Activated naive CD8-positive, alpha-beta T cell treated with anti-CD3 and anti-CD28 coated beads, Interleukin-2, amount 50 U/mL, for 24 hours (primary cell): ENCODE measurements at regions not wholly inside any gene's neighbourhood (a gene's known extent, or its start where the extent isn't known, plus 50 kb on each side); places are given as distances from the start of the nearest gene placed in this dataset.

Experiments
- ATAC-seq: fragments of 150-1000 bp; cut with Tn5 transposase; one replicate; pipeline ENCODE4 v1.10.0; 2021
- DNase-seq: peaks from one replicate; pipeline ENCODE4 v3.0.0; 2021
- H3K27ac Mint-ChIP-seq: one replicate; pipeline ENCODE4 v1.8.0; 2021; ENCODE audit warnings: mild to moderate bottlenecking, mixed read lengths
- H3K27me3 Mint-ChIP-seq: one replicate; pipeline ENCODE4 v1.8.0; 2021; ENCODE audit warnings: mixed read lengths
- H3K36me3 Mint-ChIP-seq: one replicate; pipeline ENCODE4 v1.8.0; 2021; ENCODE audit warnings: low read depth, mixed read lengths
- H3K4me1 Mint-ChIP-seq: one replicate; pipeline ENCODE4 v1.8.0; 2021; ENCODE audit warnings: mixed read lengths
- H3K4me3 Mint-ChIP-seq: one replicate; pipeline ENCODE4 v1.8.0; 2021; ENCODE audit warnings: mild to moderate bottlenecking, moderate library complexity, mixed read lengths
- H3K9me3 Mint-ChIP-seq: one replicate; pipeline ENCODE4 v1.8.0; 2021; ENCODE audit warnings: mixed read lengths

- Mint-ChIP-seq H3K36me3 (no peaks in the 10 kb centered on the region), H3K9me3 (no peaks in the 10 kb centered on the region), H3K27me3 (peaks cover 2% of the 10 kb centered on the region), H3K4me1 (no peaks in the 10 kb centered on the region), H3K4me3 (no peak overlapping the region), H3K27ac (no peak overlapping the region)
- DNase-seq (no peak), ATAC-seq (no peak)
These were observed 95.4 kb upstream of the CCDC28A start for GRCh38 chr6:138678168-138678567.

- Mint-ChIP-seq H3K27me3 (peaks cover 4% of the 10 kb centered on the region), H3K4me3 (no peak overlapping the region), H3K27ac (no peak overlapping the region), H3K36me3 (no peaks in the 10 kb centered on the region), H3K4me1 (no peaks in the 10 kb centered on the region), H3K9me3 (no peaks in the 10 kb centered on the region)
- DNase-seq (no peak), ATAC-seq (no peak)
These were observed 93.5 kb upstream of the CCDC28A start for GRCh38 chr6:138680085-138680484.

GRCh38 chr6:138681627-138682026, 91.9 kb upstream of the CCDC28A start:
- Mint-ChIP-seq H3K36me3 (no peaks in the 10 kb centered on the region), H3K27me3 (peaks cover 4% of the 10 kb centered on the region), H3K4me1 (no peaks in the 10 kb centered on the region), H3K4me3 (no peak overlapping the region), H3K9me3 (no peaks in the 10 kb centered on the region), H3K27ac (no peak overlapping the region)
- DNase-seq (no peak), ATAC-seq (no peak)

GRCh38 chr6:138682704-138683527, 90.7 kb upstream of the CCDC28A start:
- Mint-ChIP-seq H3K9me3 (no peaks in the 10 kb centered on the region), H3K36me3 (no peaks in the 10 kb centered on the region), H3K4me1 (no peaks in the 10 kb centered on the region), H3K4me3 (no peak overlapping the region), H3K27me3 (peaks cover 4% of the 10 kb centered on the region), H3K27ac (no peak overlapping the region)
- no peak for DNase-seq
- ATAC-seq: no peak

GRCh38 chr6:138685257-138685656, 88.3 kb upstream of the CCDC28A start:
- H3K4me1 Mint-ChIP-seq: no peaks in the 10 kb centered on the region
- no peak overlapping the region for H3K27ac Mint-ChIP-seq
- DNase-seq: no peak
- no peak overlapping the region for H3K4me3 Mint-ChIP-seq
- no peaks in the 10 kb centered on the region for H3K36me3 Mint-ChIP-seq
- no peaks in the 10 kb centered on the region for H3K9me3 Mint-ChIP-seq
- ATAC-seq: no peak
- peaks cover 11% of the 10 kb centered on the region for H3K27me3 Mint-ChIP-seq

- H3K4me3 Mint-ChIP-seq: no peak overlapping the region
- H3K36me3 Mint-ChIP-seq: no peaks in the 10 kb centered on the region
- peaks cover 13% of the 10 kb centered on the region for H3K27me3 Mint-ChIP-seq
- no peak for ATAC-seq
- no peak for DNase-seq
- H3K4me1 Mint-ChIP-seq: no peaks in the 10 kb centered on the region
- no peaks in the 10 kb centered on the region for H3K9me3 Mint-ChIP-seq
- no peak overlapping the region for H3K27ac Mint-ChIP-seq
These were observed 87.8 kb upstream of the CCDC28A start for GRCh38 chr6:138685781-138686180.

- H3K36me3 Mint-ChIP-seq: no peaks in the 10 kb centered on the region
- H3K9me3 Mint-ChIP-seq: no peaks in the 10 kb centered on the region
- H3K27ac Mint-ChIP-seq: no peak overlapping the region
- H3K4me1 Mint-ChIP-seq: peaks cover 8% of the 10 kb centered on the region
- DNase-seq (no peak), ATAC-seq (no peak)
- H3K4me3 Mint-ChIP-seq: no peak overlapping the region
- peaks cover 27% of the 10 kb centered on the region for H3K27me3 Mint-ChIP-seq
These were observed 85.0 kb upstream of the CCDC28A start for GRCh38 chr6:138688580-138688979.

GRCh38 chr6:138689849-138690248, 83.7 kb upstream of the CCDC28A start:
- peaks cover 10% of the 10 kb centered on the region for H3K4me1 Mint-ChIP-seq
- H3K9me3 Mint-ChIP-seq: no peaks in the 10 kb centered on the region
- no peak overlapping the region for H3K4me3 Mint-ChIP-seq
- no peak for DNase-seq
- H3K36me3 Mint-ChIP-seq: no peaks in the 10 kb centered on the region
- H3K27me3 Mint-ChIP-seq: peaks cover 35% of the 10 kb centered on the region
- no peak for ATAC-seq
- no peak overlapping the region for H3K27ac Mint-ChIP-seq

GRCh38 chr6:138690975-138691594, 82.5 kb upstream of the CCDC28A start:
- H3K9me3 Mint-ChIP-seq: no peaks in the 10 kb centered on the region
- no peak for DNase-seq
- H3K4me1 Mint-ChIP-seq: peaks cover 10% of the 10 kb centered on the region
- peaks cover 38% of the 10 kb centered on the region for H3K27me3 Mint-ChIP-seq
- H3K27ac Mint-ChIP-seq: no peak overlapping the region
- peak overlapping the region; percentile 65 for H3K4me3 Mint-ChIP-seq
- H3K36me3 Mint-ChIP-seq: no peaks in the 10 kb centered on the region
- no peak for ATAC-seq

GRCh38 chr6:138691595-138692057, 81.9 kb upstream of the CCDC28A start:
- ATAC-seq: no peak
- Mint-ChIP-seq H3K9me3 (no peaks in the 10 kb centered on the region), H3K4me1 (peaks cover 10% of the 10 kb centered on the region), H3K36me3 (no peaks in the 10 kb centered on the region), H3K27ac (peak overlapping the region; percentile 48), H3K4me3 (peak overlapping the region; percentile 65), H3K27me3 (peaks cover 42% of the 10 kb centered on the region)
- DNase-seq: no peak

GRCh38 chr6:138692058-138692977, 81.3 kb upstream of the CCDC28A start:
- peak; percentile 73 for DNase-seq
- ATAC-seq: peak; percentile 66
- no peaks in the 10 kb centered on the region for H3K9me3 Mint-ChIP-seq
- H3K4me1 Mint-ChIP-seq: peaks cover 10% of the 10 kb centered on the region
- H3K4me3 Mint-ChIP-seq: peak overlapping the region; percentile 65
- H3K36me3 Mint-ChIP-seq: no peaks in the 10 kb centered on the region
- peaks cover 44% of the 10 kb centered on the region for H3K27me3 Mint-ChIP-seq
- H3K27ac Mint-ChIP-seq: no peak overlapping the region

GRCh38 chr6:138692978-138693909, 80.3 kb upstream of the CCDC28A start:
- ATAC-seq: peak; percentile 26
- peak; percentile 36 for DNase-seq
- H3K36me3 Mint-ChIP-seq: no peaks in the 10 kb centered on the region
- peaks cover 45% of the 10 kb centered on the region for H3K27me3 Mint-ChIP-seq
- H3K4me1 Mint-ChIP-seq: peaks cover 10% of the 10 kb centered on the region
- H3K4me3 Mint-ChIP-seq: peak overlapping the region; percentile 81
- H3K27ac Mint-ChIP-seq: peak overlapping the region; percentile 68
- H3K9me3 Mint-ChIP-seq: no peaks in the 10 kb centered on the region

GRCh38 chr6:138695193-138695592, 78.4 kb upstream of the CCDC28A start:
- Mint-ChIP-seq H3K4me3 (no peak overlapping the region), H3K4me1 (peaks cover 10% of the 10 kb centered on the region), H3K27me3 (peaks cover 39% of the 10 kb centered on the region), H3K9me3 (no peaks in the 10 kb centered on the region), H3K27ac (no peak overlapping the region), H3K36me3 (no peaks in the 10 kb centered on the region)
- DNase-seq (no peak), ATAC-seq (no peak)

GRCh38 chr6:138714493-138714892, 59.1 kb upstream of the CCDC28A start:
- no peak for DNase-seq
- H3K36me3 Mint-ChIP-seq: no peaks in the 10 kb centered on the region
- peaks cover 22% of the 10 kb centered on the region for H3K27me3 Mint-ChIP-seq
- no peaks in the 10 kb centered on the region for H3K4me1 Mint-ChIP-seq
- peaks cover 15% of the 10 kb centered on the region for H3K9me3 Mint-ChIP-seq
- no peak for ATAC-seq
- no peak overlapping the region for H3K4me3 Mint-ChIP-seq
- no peak overlapping the region for H3K27ac Mint-ChIP-seq
